AG09319 (cell line): ENCODE measurements at regions not wholly inside any gene's neighbourhood (a gene's known extent, or its start where the extent isn't known, plus 50 kb on each side); places are given as distances from the start of the nearest gene placed in this dataset.
A peak's percentile ranks its signal among the peaks of the same experiment; 100 is the strongest.
"Not testable (repeated sequence)": the region's sequence is repeated elsewhere in the genome, so short reads cannot be mapped to it uniquely, and the experiment has no call there.

Source experiments
- DNase-seq: peaks from one replicate; pipeline ENCODE4 v3.0.0-alpha.2; 2010; ENCODE audit warnings: low read depth; ENCODE audit errors: extremely low read depth
- TF ChIP-seq, protein P1 (sequence below): IDR thresholded peaks from 2 replicates; pipeline ENCODE4 v1.5.1; 2011; ENCODE audit warnings: low read depth, mild to moderate bottlenecking, inconsistent platforms, low read length, moderate library complexity

DNA sequence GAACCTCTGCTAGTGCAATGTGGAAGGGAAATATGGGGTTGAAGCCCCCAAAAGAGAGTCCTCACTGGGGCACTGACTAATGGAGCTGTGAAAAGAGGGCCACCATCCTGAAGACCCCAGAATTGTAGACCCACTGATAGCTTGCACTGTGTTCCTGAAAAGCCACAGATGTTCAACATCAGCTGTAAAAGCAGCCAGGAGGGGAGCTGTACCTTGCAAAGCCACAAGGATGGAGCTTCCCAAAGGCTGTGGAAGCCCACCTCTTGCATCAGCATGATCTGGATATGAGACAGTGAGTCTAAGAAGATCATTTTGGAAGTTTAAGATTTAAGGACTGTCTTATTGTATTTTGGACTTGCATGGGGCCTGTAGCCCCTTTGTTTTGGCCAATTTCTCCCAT lies 125.8 kb upstream of the TGFBR2 start:
- TF ChIP-seq, protein P1, sequence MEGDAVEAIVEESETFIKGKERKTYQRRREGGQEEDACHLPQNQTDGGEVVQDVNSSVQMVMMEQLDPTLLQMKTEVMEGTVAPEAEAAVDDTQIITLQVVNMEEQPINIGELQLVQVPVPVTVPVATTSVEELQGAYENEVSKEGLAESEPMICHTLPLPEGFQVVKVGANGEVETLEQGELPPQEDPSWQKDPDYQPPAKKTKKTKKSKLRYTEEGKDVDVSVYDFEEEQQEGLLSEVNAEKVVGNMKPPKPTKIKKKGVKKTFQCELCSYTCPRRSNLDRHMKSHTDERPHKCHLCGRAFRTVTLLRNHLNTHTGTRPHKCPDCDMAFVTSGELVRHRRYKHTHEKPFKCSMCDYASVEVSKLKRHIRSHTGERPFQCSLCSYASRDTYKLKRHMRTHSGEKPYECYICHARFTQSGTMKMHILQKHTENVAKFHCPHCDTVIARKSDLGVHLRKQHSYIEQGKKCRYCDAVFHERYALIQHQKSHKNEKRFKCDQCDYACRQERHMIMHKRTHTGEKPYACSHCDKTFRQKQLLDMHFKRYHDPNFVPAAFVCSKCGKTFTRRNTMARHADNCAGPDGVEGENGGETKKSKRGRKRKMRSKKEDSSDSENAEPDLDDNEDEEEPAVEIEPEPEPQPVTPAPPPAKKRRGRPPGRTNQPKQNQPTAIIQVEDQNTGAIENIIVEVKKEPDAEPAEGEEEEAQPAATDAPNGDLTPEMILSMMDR, result no peak
- DNase-seq, result no peak

GRCh38 chr3:30481241-30481640 lies 125.2 kb upstream of the TGFBR2 start:
- TF ChIP-seq, protein P1, result no peak
- DNase-seq, result no peak

- DNase-seq, result not testable (repeated sequence)
These were observed 122.2 kb upstream of the TGFBR2 start for GRCh38 chr3:30484229-30484628.

GRCh38 chr3:30486368-30486767 lies 120.0 kb upstream of the TGFBR2 start:
- no peak for DNase-seq
- TF ChIP-seq, protein P1, result no peak

GRCh38 chr3:30488070-30488756 lies 118.2 kb upstream of the TGFBR2 start:
- DNase-seq, result no peak
- TF ChIP-seq, protein P1, result no peak

- TF ChIP-seq, protein P1, result no peak
- DNase-seq, result no peak
These were observed 113.8 kb upstream of the TGFBR2 start for GRCh38 chr3:30492322-30493192.

DNA sequence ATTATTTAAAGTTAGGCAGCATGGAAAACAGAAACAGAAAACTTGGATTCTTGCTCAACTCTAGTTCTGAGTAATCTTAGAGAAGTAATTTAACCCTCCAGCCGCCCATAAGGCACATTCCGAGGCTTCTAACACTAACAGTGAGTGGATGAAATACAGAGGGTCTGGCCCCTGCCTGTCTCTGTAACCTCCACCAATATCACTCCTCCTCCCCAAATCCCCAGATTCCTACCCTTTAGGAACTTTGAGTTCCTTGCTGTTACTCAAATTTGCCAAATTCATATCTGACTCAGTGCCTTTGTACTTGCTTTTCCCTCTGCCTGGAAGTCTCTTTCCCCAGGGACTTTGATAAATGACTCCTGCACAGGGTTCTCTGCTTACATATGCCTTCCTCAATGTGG lies 112.5 kb upstream of the TGFBR2 start:
- TF ChIP-seq, protein P1, result no peak

More for the DNA sequence above, 112.5 kb upstream of the TGFBR2 start:
- peak; percentile 54 for DNase-seq
